ENCODE measurements at regions not wholly inside any gene's neighbourhood (a gene's known extent, or its start where the extent isn't known, plus 50 kb on each side); places are given as distances from the start of the nearest gene placed in this dataset.

- no peak for DNase-seq
Measured at GRCh38 chr12:115756271-115756670, 521.2 kb downstream of the MED13L start.

GRCh38 chr12:115755725-115756085, 521.8 kb downstream of the MED13L start:
- no peak for DNase-seq

GRCh38 chr12:115755061-115755724, 522.3 kb downstream of the MED13L start:
- DNase-seq, result no peak

GRCh38 chr12:115752913-115753726, 524.4 kb downstream of the MED13L start:
- no peak for DNase-seq

GRCh38 chr12:115752156-115752555, 525.3 kb downstream of the MED13L start:
- DNase-seq, result no peak

GRCh38 chr12:115750340-115750739, 527.2 kb downstream of the MED13L start:
- no peak for DNase-seq

GRCh38 chr12:115749071-115749841, 528.2 kb downstream of the MED13L start:
- no peak for DNase-seq

- DNase-seq, result no peak
Measured at GRCh38 chr12:115740586-115741155, 536.8 kb downstream of the MED13L start.

GRCh38 chr12:115737895-115738294, 539.6 kb downstream of the MED13L start:
- no peak for DNase-seq

- no peak for DNase-seq
Measured at GRCh38 chr12:115736360-115736759, 541.1 kb downstream of the MED13L start.

- no peak for DNase-seq
Measured at GRCh38 chr12:115730975-115731541, 546.4 kb downstream of the MED13L start.

- no peak for DNase-seq
Measured at GRCh38 chr12:115726691-115727090, 550.8 kb downstream of the MED13L start.

- DNase-seq, result no peak
Measured at GRCh38 chr12:115722181-115722580, 555.3 kb downstream of the MED13L start.

- no peak for DNase-seq
Measured at GRCh38 chr12:115716551-115716950, 560.9 kb downstream of the MED13L start.

- DNase-seq, result no peak
Measured at GRCh38 chr12:115712676-115713075, 564.8 kb downstream of the MED13L start.

GRCh38 chr12:115710104-115710564, 567.4 kb downstream of the MED13L start:
- no peak for DNase-seq

GRCh38 chr12:115709540-115710011, 567.9 kb downstream of the MED13L start:
- no peak for DNase-seq

GRCh38 chr12:115708801-115709200, 568.7 kb downstream of the MED13L start:
- no peak for DNase-seq

GRCh38 chr12:115700896-115701465, 576.5 kb downstream of the MED13L start:
- no peak for DNase-seq

GRCh38 chr12:115700081-115700480, 577.4 kb downstream of the MED13L start:
- no peak for DNase-seq

GRCh38 chr12:115698257-115698656, 579.2 kb downstream of the MED13L start:
- DNase-seq, result no peak

GRCh38 chr12:115697340-115697739, 580.2 kb downstream of the MED13L start:
- no peak for DNase-seq

Data from GOT3 (cell line).